ENCODE measurements at regions not wholly inside any gene's neighbourhood (a gene's known extent, or its start where the extent isn't known, plus 50 kb on each side); places are given as distances from the start of the nearest gene placed in this dataset.

DNA sequence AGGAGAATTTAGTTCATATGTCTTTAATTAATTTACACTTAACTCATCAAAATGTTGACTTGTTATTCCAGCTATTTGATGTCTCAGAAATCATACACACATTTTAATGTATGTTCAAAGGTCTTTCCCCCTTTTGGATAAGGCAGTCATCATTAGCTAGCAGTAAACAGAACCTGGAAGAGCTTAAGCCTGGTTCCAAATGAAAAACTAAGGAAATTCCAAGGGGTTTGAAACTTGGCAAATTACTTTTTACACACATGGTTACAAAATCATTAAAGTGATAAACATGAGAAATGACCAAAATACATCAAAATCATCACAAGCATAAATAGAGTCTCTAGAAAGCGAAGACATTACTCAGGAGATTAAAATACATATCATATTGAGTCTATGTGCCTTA lies 359.8 kb upstream of the ZNF608 start:
- DNase-seq: no peak

DNA sequence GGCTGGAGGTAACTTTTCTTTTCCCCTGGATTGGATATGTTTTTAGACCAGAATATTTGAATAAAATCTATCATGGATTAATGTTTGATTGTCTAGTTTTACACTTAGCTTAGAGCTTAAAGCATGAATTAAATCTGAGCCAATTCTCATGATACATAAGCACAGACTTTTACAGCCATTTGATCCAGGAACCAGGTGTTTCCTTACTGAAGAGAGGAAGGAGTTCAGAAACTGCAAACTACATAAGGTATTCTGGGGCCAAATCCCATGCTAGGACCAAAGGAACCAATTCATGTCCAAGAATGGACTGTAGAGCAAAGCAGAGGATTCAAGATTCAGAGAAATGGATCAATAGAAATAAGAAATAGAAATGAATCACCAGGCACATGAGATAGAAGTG lies 360.4 kb upstream of the ZNF608 start:
- no peak for DNase-seq

DNA sequence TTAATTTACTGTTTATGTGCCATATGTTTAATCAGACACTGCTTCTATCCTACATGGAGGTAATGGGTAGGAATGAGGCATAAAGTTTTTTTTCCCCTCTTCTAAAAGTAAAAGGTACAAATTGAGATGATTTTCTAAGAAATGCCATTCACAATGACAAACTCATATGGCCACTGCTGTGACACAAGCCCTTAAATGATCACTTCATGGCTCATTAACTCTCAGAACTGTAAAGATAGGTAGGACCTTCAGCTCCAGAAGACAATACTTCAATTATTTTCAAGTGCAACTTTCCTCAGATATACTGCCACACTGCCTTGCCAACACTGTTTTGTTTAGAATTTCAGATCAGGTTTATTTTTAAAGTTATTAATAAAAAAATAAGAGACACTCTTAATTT lies 362.9 kb upstream of the ZNF608 start:
- DNase-seq: no peak

DNA sequence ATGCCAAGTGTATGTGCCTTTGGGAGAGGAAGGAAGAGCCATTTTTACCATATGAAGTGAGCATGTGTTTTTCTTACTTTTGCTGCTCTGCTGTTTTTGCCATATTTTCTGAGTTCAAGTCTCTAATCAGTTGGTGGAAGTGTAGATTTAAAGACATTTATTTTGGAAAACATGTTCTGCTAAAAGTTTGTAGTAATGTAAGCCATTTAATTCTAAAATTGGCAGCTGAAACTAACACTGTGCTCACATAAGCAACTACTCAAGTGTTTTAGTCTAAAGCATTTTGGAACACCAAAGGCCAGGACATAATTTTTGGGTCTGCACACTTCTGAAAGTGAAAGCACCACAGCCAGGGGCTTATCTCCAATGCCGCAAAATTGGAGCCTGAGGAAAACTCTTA lies 363.4 kb upstream of the ZNF608 start:
- no peak for DNase-seq

DNA sequence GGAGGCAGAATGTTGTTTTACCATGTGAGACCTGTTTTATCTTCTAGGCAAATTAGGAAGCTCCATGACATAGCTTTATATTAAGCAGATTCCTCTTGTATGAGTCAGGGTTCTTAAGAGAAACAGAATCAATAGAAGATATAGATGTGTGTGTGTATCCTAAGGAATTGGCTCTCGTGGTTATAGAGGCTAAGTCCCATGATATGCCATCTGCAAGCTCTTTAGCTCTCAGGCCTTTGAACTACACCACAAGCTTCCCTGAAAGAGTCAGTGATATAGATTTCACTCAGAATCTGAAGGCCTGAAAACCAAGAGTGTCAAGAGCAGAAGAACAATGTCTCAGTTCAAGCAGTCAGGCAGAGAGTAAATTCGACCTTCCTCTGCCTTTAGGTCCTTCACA lies 365.8 kb upstream of the ZNF608 start:
- no peak for DNase-seq

DNA sequence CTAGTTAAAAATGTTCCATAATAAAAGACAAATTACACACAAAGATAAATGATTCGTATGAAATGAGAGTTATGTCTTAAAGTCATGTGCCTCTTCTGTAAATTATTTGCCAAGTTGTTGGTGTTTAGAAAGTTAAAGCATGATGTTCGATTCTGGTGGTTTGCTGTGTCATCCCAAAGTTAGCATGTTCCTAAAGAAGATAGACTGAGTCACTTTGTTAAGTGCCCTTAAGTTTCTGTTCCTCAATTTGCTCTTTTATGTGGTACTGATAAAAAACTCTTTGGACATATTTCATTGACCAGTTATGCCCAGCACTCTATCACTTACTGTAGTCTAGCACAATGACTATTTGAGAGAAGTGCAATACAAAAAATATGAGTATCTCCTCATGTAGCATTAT lies 366.9 kb upstream of the ZNF608 start:
- DNase-seq: no peak

DNA sequence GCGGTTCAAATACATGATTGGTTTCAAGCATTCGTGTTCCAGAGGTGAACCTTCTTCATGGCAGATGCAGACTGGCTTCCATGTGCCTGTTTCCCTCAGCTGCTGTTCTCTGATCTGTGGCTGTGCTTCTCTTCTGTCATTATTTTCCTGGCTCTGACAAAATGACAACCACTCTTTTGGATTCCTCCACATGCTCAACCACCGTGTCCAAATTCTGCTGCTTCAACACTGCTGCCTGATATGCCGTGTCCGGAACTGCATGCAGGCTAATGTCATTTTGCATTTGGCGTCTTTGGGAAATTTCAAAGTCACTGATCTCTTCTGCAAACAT lies 368.7 kb upstream of the ZNF608 start:
- DNase-seq: no peak

DNA sequence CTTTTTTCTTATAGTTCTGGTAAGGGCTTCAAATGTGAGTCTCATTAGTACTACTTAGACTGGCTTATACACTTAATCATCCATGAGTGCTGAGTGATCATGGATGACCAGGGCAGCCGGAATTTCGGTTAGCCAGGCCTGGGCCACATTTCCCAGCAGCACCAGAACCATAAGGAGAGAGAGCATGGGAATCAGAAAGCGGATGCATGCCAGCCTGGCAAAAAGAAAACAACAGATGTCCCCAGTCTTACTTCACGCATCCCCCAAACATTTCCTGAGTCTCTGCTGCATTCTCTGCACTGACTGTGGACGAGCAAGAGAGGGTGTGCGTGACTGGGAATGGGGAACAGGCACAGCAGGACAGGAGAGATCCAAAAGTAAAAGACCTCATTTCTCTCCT lies 371.1 kb upstream of the ZNF608 start:
- DNase-seq: no peak

DNA sequence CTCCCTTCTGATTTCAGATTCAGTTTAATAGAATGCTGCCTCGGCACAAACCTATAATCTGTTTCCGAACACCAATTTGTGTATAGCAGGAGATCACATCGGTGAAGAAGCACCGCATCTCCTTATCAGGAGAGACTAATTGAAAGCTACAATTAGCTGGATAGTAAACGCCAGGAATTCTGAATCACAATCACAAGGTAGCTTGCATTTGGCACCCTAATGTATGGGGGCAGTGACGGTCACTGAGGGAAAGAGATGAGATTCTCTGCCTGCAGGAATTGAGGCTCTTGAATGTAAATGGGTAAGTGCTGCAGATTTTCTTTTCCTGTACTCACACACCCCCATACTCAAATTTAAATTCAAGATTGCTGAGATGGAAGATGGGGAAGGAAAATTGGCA lies 373.6 kb upstream of the ZNF608 start:
- DNase-seq: no peak

DNA sequence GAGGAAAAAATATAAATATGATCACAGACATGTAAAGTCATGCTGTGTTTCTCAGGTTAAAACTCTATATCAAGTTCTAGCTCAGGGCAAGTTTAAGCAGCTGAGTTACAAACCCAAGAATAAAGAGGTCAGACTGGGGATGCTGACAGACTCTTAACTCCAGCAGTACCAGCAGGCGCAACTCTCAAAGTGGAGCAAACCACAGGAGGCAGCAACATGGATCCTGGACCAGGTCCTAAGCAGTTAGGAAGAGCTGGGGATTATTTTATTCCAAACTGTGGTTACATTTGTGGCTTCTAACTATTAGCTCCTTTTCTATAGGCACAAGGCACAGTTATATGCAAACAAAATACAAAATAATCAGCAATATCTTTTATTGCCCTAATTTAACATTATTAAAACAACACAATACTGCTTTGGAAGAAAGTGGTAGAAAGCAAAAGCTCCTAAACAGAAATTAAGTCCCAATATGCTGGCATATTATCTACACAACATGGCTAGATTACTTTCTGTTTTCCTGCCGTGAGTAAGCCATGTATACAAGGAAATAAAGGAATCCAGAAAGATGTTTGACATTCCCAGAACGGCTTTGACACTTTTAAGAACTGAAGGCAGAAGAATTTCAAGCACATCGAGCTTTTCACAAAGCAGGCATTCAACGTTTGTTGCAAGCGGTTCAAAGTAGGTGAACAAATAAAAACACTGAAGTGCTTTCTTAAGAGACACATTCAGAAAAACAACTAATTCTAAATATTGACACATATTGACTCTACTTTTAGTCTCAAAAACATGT lies 378.8 kb upstream of the ZNF608 start:
- no peak for DNase-seq

DNA sequence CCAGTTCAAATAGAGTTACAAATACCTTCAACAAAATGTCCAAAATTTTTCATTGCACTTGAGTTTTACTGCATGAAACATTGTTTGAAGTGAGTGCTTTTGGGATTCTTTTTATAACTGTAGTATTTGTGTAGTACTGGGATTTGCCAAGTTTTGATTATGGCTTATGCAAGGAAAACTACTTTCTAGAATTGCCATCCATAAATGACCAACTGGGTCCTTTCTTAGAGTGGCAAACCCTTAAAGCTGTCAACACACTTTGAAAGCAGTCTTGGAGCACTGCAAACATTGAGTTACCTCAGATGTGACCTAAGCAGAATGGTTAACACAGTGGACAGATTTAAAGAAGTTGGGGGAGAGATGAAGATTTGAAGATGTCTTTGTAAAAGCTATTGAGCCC lies 379.6 kb upstream of the ZNF608 start:
- no peak for DNase-seq

DNA sequence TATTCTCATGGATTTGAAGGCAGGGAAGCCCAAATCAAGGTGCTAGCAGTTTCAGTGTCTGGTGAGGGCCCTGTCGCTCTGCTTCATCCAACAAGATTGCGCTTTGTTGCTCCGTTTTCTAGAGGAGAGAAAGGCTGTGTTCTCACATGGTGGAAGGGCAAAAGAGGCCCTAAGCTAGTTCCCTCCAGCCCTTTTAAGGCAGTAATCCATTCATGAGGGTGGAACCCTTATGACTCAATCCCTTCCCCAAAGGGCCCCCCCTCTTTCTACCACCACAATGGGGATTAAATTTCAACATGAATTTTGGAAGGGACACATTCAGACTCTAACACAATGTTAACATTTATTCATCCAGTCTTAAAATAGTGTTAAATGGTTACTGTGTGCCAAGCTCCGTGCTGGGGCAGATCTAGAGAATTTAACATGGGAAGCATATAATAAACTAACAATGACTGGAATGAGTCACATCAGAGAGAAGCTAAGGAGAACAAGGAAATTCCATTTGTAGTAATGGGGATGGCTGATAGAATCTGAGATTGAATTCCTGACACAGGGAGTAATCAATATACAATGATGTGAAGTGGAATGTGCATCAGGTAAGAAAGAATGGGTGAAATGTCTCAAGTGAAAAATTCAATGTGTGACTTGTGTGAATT lies 382.8 kb upstream of the ZNF608 start:
- DNase-seq: no peak

DNA sequence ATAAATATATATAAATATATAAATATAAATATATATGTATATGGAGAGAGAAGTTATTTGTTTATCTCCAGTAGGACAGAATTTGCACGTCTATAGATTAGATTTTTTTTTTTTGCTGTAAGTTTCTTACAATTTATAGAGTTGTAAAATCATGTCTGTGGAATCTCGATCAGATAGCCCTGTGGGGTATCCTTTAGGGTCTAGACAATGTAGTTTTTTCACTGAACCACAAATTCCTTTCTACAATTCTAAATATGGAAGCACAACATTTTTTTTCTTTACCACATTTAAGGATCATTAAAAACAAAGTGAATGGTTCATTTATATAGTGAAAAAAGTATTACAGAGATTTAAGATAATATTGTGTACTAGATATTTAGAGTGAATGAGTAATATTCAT lies 384.2 kb upstream of the ZNF608 start:
- no peak for DNase-seq

DNA sequence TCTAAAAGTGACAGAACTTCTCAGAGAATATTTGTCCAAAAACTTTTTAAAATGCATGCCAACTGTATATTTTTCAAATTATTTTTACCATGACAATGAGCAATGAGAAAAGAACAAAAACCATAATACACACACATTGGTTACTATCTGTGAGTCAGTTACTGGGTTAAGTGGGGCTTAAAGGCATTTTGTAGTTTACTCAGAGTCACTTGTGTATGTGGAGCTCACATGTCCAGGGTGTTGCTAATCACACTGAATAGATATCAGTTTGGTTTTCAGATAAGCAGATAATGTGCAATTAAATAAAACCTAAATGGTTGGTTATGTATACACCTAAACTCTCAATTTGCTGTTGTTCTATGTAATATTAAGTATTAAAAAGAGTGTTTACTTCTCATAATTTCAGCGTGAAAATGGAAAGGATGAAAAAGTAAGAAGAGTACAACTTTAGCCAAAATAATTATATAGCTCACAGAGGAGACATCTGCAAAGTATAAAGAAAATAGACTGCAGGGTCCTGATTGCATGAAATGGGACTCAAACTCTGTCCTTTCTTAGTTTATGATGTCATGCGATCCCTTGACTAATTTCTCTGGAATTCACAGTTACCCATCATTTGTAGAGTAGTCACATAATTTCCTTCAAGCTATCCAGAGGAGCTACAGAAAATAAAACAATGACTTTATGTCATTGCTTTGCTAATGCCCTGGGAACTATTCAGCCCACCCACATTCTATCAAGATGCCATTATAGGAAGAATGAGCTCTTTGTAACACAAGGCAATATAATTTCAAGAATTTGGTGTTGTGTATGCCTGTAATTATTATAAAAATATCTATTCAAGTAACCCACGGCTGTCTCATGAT lies 388.0 kb upstream of the ZNF608 start:
- no peak for DNase-seq

DNA sequence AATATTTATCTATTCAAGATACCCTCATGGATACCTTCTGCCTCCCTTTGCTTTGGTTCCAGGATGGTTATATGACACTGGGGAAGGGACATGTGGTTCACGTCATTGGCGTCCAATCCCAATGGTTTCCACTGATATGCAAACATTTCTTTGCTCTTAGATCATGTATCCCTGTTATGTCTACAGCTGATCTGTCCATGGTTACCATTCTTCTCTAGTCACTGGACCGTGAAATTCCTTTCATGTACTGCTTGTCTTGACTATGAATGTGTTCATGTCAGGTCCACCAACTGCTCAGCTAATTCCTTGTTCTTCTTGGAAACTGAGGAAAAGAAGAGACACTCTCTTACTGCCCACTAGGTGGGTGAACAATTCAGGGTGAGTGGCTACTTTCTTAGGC lies 391.1 kb upstream of the ZNF608 start:
- DNase-seq: no peak

DNA sequence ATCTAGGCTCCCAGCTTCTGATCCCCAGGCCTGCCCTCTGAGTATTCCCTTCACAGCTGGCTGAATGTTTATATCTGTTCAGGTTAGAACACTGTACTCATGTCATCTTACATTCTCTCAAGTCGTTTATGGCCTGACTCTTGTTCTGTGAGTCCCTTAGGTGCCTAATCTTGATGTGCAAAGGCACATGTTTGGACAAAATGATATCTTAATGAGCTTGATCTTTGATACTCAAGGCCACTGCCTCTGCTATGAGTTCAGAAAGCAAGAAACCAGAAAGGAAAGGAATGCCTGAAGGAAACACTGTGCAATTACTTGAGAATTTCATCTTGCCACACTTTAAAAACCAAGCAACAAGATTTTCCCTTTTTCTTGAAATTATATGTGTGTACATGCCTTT lies 391.8 kb upstream of the ZNF608 start:
- DNase-seq: no peak

DNA sequence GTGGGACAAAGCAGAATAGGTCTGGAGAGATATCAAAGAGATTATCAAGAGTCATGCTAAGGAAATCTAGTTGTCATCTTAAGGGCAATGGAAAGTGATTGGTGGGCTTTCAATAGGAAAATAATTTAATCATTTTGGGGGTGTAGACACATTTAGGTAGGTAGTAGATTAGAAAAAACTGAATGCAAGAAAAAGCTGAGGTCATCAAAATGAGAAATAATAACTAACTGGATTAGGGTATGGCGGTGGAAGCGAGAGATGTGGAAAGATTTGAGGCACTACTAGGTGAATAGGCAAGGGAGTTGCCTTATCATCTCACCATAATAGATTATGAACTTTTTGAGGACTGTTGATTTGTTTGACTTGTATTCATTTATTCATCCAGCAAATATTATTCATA lies 393.2 kb upstream of the ZNF608 start:
- no peak for DNase-seq

DNA sequence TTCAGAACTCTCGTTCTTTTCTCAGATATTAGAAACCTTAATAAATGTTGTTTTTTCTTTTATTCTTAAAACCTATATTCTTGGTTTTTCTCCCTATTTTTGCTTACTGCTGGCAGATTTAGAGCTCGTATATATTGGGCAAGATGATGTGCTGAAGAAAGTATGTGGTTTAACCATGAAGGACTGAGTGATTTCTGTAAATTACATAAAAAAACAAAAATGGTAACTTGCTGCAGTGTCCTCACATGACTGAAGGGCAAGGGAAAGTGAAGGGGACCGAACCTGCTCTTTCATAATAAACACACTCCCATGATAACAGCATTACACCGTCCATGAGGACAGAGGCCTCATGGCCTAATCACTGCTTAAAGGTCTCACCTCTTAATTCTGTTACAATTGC lies 393.8 kb upstream of the ZNF608 start:
- no peak for DNase-seq

DNA sequence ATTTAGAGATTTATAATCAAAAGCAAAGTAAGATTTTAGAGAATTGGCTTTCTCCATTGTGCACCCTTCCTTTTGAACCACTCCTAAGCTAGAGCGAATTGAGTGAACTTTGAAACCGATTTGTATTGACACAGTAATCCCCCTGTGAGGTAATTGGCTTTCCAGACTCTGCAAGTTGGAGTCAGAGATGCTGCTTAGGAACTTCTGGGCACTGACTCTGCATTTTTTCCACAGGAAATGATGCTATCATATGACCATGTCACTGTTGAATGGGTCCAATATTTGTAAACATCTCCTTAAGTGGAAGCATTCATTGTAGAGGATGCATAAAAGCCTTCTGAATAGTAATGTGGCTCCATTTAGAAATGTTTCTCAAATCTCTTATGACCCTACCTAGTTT lies 394.4 kb upstream of the ZNF608 start:
- no peak for DNase-seq

DNA sequence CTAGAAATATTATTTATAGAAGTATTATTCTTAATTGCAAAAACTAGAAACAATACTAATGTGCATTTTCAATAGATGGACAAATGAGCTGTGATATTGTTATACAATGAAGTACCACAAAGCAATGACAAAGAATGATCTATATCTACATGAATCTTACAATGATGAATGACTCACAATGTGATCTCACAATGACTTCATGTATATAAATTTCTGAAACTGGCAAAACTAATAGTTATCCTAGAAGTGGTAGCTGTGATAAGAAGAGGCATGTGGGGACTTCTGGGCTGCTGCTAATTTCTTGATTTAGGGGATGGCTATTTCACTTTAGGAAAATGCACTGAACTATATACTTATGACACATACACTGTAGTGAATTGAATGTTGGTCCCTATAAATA lies 396.0 kb upstream of the ZNF608 start:
- no peak for DNase-seq

DNA sequence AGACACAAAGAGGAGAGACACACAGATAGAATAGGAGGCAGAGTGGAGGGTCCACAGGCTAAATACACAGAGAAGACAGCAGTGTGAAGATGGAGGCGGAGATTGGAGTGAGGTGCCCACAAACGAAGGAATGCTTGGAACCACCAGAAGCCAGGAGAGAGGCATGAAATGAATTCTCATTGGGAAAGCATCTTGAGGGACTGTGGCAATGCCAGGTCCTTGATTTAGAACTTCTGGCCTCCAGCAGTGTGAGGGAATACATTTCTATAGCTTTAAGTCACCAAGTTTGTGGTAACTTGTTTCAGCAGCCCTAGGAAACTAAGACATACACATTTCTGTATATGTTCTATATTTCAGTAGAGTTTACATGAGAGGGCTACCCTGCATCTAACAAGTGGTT lies 396.6 kb upstream of the ZNF608 start:
- no peak for DNase-seq

DNA sequence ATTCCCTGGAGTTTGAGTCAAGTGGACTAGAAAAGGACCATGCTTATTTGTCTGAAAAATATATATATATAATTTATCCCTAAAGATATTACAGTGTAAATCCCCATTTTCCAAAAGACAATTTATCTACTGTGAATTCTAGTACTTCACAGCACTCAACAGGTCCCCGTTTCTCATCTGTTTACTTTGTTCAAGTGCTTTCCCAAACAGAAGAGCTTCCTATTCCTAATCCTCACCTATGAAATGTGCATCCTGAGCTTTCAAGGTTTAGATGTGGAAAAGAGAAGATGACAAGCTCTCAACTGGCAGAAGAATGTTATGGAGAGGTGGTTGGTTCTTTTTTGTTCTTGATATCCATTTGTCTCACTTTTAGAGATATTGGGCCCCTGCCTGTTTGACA lies 401.6 kb upstream of the ZNF608 start:
- no peak for DNase-seq

DNA sequence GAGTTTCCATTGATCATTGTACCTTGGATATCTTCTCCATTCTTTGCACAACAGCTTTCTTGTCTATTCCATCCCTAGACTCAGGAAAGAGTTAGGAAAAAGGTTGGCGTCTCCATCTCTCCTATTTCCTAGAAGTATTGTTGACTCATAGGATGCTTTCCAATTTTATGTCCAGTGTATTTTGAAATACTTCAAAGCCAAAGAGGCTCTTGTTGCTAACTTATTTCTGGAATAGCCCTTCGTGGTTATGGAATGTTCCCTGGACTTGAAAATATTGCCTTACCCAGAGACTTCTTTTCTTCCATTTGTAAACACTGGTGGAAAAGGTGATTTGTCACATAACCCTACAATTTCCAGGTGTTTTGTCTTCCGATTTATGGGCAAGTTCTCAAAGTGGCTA lies 402.3 kb upstream of the ZNF608 start:
- DNase-seq: no peak

DNA sequence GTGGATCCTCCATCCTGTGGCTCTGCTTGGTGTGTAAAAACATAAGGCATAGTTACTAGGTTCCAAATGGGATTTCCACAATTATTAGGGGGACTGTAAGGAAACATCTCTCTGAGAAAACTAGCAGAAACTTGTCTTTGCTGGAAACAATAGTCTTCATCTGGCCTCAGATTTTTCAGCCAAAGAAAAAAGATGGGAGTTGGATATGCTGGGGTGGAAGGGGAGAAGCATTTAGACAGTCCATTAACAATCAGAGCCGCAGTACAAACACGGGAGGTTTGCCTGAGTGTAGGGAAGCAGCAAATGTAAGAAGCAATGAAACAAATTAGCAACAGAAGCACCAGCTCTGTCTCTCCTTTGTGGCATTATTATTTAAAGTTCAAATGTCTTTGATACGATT lies 402.7 kb upstream of the ZNF608 start:
- no peak for DNase-seq

All from SW 1271 (cell line).